CD4-positive, alpha-beta T cell treated with Interleukin-21 for 1 hour (primary cell): ENCODE measurements at regions not wholly inside any gene's neighbourhood (a gene's known extent, or its start where the extent isn't known, plus 50 kb on each side); places are given as distances from the start of the nearest gene placed in this dataset.

Experiments used
- DNase-seq: peaks from one replicate; pipeline ENCODE4 v3.0.0-alpha.2; 2020

GRCh38 chr6:50236164-50236563 lies 186.4 kb upstream of the DEFB112 start:
- no peak for DNase-seq

- DNase-seq: no peak
Observed at GRCh38 chr6:50239853-50240252, 190.1 kb upstream of the DEFB112 start.

GRCh38 chr6:50240986-50241385 lies 191.3 kb upstream of the DEFB112 start:
- DNase-seq: no peak

GRCh38 chr6:50249493-50249892 lies 199.8 kb upstream of the DEFB112 start:
- no peak for DNase-seq

- no peak for DNase-seq
Observed at GRCh38 chr6:50257322-50257721, 207.6 kb upstream of the DEFB112 start.

GRCh38 chr6:50259903-50260302 lies 210.2 kb upstream of the DEFB112 start:
- no peak for DNase-seq

GRCh38 chr6:50264995-50265571 lies 215.4 kb upstream of the DEFB112 start:
- no peak for DNase-seq

- DNase-seq: no peak
Observed at GRCh38 chr6:50270415-50270814, 220.7 kb upstream of the DEFB112 start.

- no peak for DNase-seq
Observed at GRCh38 chr6:50271266-50271665, 221.5 kb upstream of the DEFB112 start.

GRCh38 chr6:50271817-50272216 lies 222.1 kb upstream of the DEFB112 start:
- no peak for DNase-seq

GRCh38 chr6:50272611-50273010 lies 222.9 kb upstream of the DEFB112 start:
- no peak for DNase-seq

- DNase-seq: no peak
Observed at GRCh38 chr6:50276771-50277261, 227.1 kb upstream of the DEFB112 start.

- DNase-seq: no peak
Observed at GRCh38 chr6:50277774-50278173, 228.0 kb upstream of the DEFB112 start.

GRCh38 chr6:50278663-50279062 lies 228.9 kb upstream of the DEFB112 start:
- no peak for DNase-seq

- DNase-seq: no peak
Observed at GRCh38 chr6:50285735-50286134, 236.0 kb upstream of the DEFB112 start.

- DNase-seq: no peak
Observed at GRCh38 chr6:50288241-50288640, 238.5 kb upstream of the DEFB112 start.

- no peak for DNase-seq
Observed at GRCh38 chr6:50288881-50289280, 239.2 kb upstream of the DEFB112 start.

- no peak for DNase-seq
Observed at GRCh38 chr6:50289366-50289765, 239.6 kb upstream of the DEFB112 start.

- DNase-seq: no peak
Observed at GRCh38 chr6:50301307-50301706, 251.6 kb upstream of the DEFB112 start.

GRCh38 chr6:50305660-50306059 lies 255.9 kb upstream of the DEFB112 start:
- no peak for DNase-seq

- no peak for DNase-seq
Observed at GRCh38 chr6:50318536-50318935, 268.8 kb upstream of the DEFB112 start.

- no peak for DNase-seq
Observed at GRCh38 chr6:50330347-50330746, 280.6 kb upstream of the DEFB112 start.

- no peak for DNase-seq
Observed at GRCh38 chr6:50330963-50331362, 281.2 kb upstream of the DEFB112 start.

GRCh38 chr6:50333696-50334095 lies 284.0 kb upstream of the DEFB112 start:
- no peak for DNase-seq

GRCh38 chr6:50337532-50338122 lies 287.9 kb upstream of the DEFB112 start:
- DNase-seq: no peak
